Hippocampal formation (tissue), 2 donors: ENCODE measurements at regions not wholly inside any gene's neighbourhood (a gene's known extent, or its start where the extent isn't known, plus 50 kb on each side); places are given as distances from the start of the nearest gene placed in this dataset.
"Not testable (repeated sequence)": the region's sequence is repeated elsewhere in the genome, so short reads cannot be mapped to it uniquely, and the experiment has no call there.

Source experiments
- DNase-seq, 2 donors: peaks; one replicate each; lab custom pipeline; 2025; lab: John Stamatoyannopoulos, UW

DNA sequence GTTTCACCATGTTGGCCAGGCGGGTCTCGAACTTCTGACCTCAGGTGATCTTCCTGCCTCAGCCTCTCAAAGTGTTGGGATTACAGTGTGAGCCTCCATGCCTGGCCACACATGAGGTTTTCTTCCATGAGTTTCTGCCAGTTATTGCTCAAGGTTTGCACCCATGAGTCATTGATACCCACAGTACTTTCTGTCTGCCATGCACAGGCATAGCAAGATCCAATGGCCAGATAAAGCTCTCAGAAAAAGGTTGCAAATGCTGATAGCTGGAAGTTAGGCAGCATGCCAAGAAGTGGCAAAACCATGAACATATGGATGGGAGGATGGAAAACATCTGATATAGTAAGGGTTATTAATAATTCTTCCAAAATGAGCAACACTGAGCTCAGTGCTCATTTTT lies 298.7 kb upstream of the NRG3 start:
- DNase-seq = no peak

GRCh38 chr10:81594991-81595390 lies 280.0 kb upstream of the NRG3 start:
- DNase-seq = no peak

GRCh38 chr10:81600185-81600584 lies 274.8 kb upstream of the NRG3 start:
- no peak for DNase-seq

- DNase-seq = no peak
These were observed 271.8 kb upstream of the NRG3 start for GRCh38 chr10:81603106-81603620.

DNA sequence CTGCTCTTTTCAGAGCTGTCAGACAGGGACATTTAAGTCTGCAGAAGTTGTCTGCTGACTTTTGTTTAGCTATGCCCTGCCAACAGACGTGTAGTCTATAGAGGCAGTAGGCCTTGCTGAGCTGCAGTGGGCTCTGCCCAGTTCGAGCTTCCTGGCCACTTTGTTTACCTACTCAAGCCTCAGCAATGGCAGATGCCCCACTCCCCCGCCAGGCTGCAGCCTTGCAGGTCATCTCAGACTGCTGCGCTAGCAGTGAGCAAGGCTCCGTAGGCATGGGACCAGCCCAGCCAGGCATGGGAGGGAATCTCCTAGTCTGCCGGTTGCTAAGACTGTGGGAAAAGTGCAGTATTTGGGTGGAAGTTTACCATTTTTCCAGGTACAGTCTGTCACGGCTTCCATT lies 230.5 kb upstream of the NRG3 start:
- not testable (repeated sequence) for DNase-seq

DNA sequence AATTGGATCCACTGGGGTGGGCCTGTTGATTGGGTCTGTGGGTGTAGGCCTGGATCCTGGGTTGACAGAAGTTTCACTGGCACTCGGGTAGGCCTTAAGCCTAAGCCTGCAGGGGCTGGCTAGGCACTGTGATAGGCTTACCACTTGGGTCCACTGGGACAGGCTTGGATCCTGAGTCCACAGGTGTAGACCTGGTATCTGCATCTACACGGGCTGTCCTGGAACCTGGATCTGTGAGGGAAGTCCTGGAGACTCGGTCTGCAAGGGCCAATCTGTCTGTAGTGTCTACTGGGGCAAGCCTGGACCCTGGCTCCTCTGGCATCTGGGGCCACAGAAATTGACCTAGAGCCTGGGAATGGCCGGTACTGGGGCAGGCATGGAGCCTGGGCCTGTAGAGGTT lies 219.0 kb upstream of the NRG3 start:
- DNase-seq = no peak

GRCh38 chr10:81662837-81663236 lies 212.2 kb upstream of the NRG3 start:
- DNase-seq = no peak

GRCh38 chr10:81664800-81665199 lies 210.2 kb upstream of the NRG3 start:
- not testable (repeated sequence) for DNase-seq

GRCh38 chr10:81674941-81675340 lies 200.1 kb upstream of the NRG3 start:
- DNase-seq = no peak

DNA sequence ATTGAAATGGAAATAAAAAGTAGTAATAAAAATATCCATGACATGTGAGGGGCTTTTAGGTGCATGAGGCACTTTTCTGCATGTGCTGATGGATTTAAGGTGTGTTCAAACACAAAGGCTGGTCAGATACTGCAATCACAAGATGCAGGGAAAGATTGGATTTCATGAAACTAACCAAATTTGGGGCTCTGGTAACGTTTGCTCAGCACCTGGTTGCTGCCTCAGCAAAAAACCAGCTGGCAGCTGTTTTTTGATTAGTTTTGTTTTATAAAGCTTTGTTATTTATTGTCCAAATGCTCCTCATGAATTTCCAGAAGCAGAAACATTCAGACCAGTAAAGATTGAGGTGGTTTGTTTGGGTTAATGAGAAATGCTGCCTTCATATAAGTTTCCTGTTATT lies 195.7 kb upstream of the NRG3 start:
- DNase-seq = no peak

- no peak for DNase-seq
These were observed 194.6 kb upstream of the NRG3 start for GRCh38 chr10:81680359-81680758.

- DNase-seq = no peak
These were observed 186.5 kb upstream of the NRG3 start for GRCh38 chr10:81688459-81688858.

DNA sequence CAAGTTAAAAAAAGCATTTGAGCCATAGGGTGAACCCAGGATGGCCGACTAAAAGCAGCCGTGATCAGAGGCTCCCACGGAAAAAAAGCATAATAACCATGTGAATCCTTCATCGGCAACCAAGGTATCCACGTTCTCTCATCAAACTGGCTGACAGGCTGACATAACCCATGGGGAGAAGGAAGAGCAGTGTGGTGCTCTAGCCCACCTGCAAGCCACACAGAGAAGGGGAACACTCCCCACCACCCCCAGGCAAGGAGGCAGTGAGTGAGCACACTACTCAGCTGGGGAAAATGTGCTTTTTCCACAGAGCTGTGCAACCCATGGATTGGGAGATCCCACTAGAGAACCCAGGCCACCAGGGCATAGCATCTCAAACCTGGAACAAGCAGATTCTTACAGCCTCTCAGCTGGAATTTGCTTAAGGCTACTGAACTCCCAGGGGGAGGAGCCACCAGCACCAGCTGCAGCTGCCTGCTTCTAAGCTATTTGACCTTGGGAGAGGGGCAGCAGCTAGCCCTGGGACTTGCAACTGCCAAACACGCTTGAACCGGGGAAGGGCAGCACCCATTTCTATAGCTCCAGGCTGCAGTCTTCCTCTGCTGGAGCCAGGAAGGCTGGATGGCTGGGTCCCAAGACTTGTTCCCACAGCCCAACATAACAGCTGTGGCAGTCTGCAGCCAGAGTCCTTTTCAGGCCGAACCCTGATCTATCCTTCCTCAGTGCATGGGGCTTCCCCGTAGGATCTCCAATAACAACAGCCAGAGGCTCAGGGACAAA lies 178.2 kb upstream of the NRG3 start:
- DNase-seq = no peak

- DNase-seq = no peak
These were observed 170.4 kb upstream of the NRG3 start for GRCh38 chr10:81704596-81704995.

DNA sequence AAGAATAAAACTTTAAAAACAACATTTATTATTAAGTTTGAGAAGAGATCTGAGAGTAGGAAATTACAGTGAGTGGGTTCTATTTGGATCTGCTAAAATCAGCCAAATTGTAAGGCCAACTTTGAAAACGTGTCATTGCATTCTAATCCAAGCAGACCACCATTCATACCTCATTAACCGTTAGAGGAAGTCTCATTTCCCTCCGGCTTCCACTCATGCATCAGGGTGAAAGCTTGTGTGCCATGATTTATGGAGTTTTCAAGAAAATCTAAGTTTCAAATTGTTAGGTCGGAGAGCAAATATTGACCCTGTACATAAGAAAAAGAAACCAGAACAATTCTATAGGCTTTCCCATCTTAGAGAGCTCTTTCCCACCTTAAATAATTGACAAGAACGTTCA lies 166.6 kb upstream of the NRG3 start:
- no peak for DNase-seq

DNA sequence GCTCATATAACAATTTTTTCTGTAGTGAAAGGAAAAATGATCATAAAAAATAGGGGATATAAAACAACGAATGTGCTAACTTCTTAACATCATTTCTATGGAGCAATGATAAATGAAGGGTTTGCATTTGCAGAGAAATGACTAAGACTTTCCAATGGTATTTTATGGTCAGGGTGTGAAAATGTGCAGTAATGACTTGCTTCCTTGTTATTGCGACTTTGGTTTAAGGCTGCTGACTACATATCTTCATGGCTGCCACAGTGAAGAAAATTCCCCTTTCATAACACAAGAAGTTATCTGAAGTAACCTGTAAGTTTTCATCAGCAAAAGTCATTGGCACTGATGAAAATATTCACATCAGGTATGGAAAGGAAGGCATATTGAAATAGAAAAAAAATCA lies 166.1 kb upstream of the NRG3 start:
- no peak for DNase-seq

DNA sequence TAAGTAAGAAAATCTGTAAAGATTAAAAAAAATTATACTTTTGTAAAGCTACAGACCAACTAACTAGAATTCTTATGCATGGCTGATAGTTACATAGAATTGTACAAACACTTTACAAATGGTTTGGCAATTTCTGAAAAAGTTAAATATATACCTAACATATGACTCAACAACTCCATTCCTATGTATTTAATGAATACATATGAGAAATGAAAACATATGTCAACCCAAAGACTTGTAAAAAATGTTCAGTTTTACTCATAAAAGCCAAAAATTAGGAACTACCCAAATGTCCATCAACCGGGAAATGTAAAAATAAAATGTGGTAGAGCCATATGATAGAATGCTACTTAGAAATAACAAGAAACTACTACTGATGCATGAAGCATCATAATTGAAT lies 152.6 kb upstream of the NRG3 start:
- no peak for DNase-seq

DNA sequence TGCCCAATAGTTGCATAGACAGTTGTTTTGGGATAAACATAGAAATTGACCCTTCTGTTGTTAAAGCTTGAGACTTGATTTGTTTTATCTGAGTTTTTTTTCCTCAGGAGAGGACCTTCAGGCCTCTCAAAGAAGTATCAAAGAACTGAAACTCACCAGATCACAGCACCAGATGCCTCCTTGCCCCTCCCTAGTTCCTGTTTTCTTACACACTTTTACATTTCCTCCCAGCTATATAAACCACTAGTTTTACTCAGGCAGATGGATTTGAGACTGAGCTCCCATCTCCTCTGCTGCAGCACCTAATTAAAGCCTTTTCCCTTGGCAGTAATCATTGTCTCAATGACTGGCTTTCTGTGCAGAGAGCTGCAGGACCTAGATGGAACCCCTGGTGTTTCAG lies 150.6 kb upstream of the NRG3 start:
- no peak for DNase-seq

DNA sequence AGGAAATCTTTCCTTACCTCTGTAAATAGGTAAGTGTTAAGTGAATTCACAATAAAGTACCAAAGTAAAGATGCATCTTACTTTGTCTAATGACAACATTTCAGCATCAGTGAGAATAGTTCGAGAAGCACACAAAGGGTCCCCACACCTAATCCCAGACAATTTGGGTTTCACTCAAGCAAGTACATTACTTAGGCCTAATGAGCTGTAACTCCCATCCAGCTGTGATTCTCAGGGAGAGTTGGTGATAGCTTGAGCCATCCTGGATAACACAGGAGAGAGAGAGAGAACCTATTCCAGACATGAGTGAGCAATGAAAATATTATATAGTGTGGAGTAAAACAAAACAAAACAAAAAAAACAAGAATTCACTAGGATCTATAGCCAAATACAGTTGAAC lies 149.1 kb upstream of the NRG3 start:
- no peak for DNase-seq

DNA sequence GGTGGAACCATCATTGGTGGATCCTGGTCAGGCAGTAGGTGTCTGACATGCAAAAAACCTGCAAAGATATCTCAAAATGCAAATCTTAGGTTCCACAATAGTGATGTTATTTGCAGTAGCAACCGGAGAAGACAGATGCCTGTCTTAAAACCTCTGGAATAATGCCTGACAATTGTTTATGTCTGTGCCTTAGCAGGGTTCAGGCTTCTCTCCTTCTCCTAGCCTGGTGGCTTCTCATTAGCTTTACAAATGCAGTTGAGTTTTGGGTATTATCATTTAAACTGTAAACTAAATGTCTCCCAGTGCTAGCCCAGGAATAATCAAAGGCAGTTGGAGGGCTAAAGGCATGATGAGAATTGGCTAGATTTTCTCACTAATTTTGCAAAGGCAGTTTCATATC lies 146.3 kb upstream of the NRG3 start:
- no peak for DNase-seq

DNA sequence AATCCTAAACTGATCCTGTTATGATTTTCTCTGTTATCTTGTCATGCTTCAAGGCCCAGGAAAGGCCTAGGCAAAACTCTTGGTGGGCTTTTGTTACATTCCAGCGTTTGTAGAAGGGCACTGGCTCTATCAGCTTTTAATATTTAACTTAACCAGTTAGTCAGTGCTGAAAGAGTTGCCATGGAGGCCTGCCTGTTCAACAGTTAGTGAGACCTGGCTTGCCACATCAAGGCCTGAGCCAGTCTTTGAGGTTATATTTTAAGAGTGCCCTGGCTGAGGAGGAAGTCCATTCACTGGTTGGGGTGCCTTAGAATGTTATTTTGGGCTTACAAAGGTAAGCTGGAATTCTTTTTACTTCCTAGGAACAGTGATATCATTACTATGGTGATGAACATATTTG lies 144.1 kb upstream of the NRG3 start:
- DNase-seq = no peak

GRCh38 chr10:81733542-81733941 lies 141.5 kb upstream of the NRG3 start:
- DNase-seq = no peak

GRCh38 chr10:81735167-81735566 lies 139.8 kb upstream of the NRG3 start:
- DNase-seq = not testable (repeated sequence)

DNA sequence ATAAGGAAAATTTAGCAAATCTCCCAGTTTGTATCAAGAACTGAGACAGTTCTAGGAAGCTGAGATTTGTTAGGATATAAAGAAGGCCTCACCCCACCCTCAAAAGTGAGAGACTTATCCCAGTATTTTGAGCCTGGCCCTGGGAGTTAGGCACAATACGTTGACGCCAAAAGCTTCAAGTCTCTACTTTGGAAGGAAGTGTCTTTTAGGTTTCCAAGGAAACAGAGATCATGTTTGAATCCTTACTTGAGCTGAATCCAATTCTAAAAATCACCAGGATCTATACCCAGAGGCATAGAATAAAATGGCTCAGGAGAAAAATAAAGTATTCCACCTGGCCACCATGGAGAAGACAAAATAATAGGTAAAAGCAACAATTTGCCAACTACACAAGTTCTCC lies 115.9 kb upstream of the NRG3 start:
- no peak for DNase-seq
